HEK293T (cell line): ENCODE measurements at regions not wholly inside any gene's neighbourhood (a gene's known extent, or its start where the extent isn't known, plus 50 kb on each side); places are given as distances from the start of the nearest gene placed in this dataset.

Experiments used
- CTCF ChIA-PET: fragments of 350-600 bp; formaldehyde crosslinking; extraction: SDS; loops from one replicate; lab custom pipeline; 2021; ENCODE audit warnings: antibody characterized with exemption, inconsistent platforms; lab: Yijun Ruan, JAX
- POLR2A ChIA-PET: fragments of 350-600 bp; formaldehyde crosslinking; extraction: SDS; loops from one replicate; lab custom pipeline; 2020; ENCODE audit warnings: antibody characterized with exemption, inconsistent platforms; lab: Yijun Ruan, JAX
- DNase-seq: peaks from one replicate; pipeline ENCODE4 v3.0.0; 2012; ENCODE audit warnings: mixed read lengths; ENCODE audit errors: extremely low spot score
- ARNT ChIP-seq: fragments of 450-650 bp; IDR thresholded peaks from 2 replicates; pipeline ENCODE4 v1.6.1; 2017; ENCODE audit warnings: mild to moderate bottlenecking
- BHLHE40 ChIP-seq: fragments of 450-650 bp; IDR thresholded peaks from 2 replicates; pipeline ENCODE4 v1.6.1; 2016; ENCODE audit warnings: mild to moderate bottlenecking, moderate library complexity, borderline replicate concordance
- CTBP1 ChIP-seq: fragments of 450-650 bp; IDR thresholded peaks from 2 replicates; pipeline ENCODE4 v1.6.1; 2016; ENCODE audit warnings: borderline replicate concordance
- ELF4 ChIP-seq: fragments of 450-650 bp; IDR thresholded peaks from 2 replicates; pipeline ENCODE4 v1.6.1; 2017; ENCODE audit warnings: antibody characterized with exemption
- FOXA1 ChIP-seq: fragments of 450-650 bp; IDR thresholded peaks from 2 replicates; pipeline ENCODE4 v1.6.1; 2016; ENCODE audit warnings: mild to moderate bottlenecking
- FOXK2 ChIP-seq: fragments of 450-650 bp; IDR thresholded peaks from 2 replicates; pipeline ENCODE4 v1.6.1; 2016; ENCODE audit warnings: mild to moderate bottlenecking
- FOXM1 ChIP-seq: fragments of 450-650 bp; IDR thresholded peaks from 2 replicates; pipeline ENCODE4 v1.6.1; 2017; ENCODE audit warnings: mild to moderate bottlenecking, borderline replicate concordance
- HDGF ChIP-seq: fragments of 450-650 bp; IDR thresholded peaks from 2 replicates; pipeline ENCODE4 v1.6.1; 2017; ENCODE audit warnings: antibody characterized with exemption, borderline replicate concordance
- L3MBTL2 ChIP-seq: fragments of 450-650 bp; conservative IDR thresholded peaks from 2 replicates; pipeline ENCODE4 v1.6.1; 2016; ENCODE audit warnings: mild to moderate bottlenecking
- LEF1 ChIP-seq: fragments of 450-650 bp; IDR thresholded peaks from 2 replicates; pipeline ENCODE4 v1.6.1; 2017; ENCODE audit warnings: mild to moderate bottlenecking, borderline replicate concordance
- NFRKB ChIP-seq: fragments of 450-650 bp; IDR thresholded peaks from 2 replicates; pipeline ENCODE4 v1.6.1; 2016; ENCODE audit warnings: mild to moderate bottlenecking, moderate library complexity
- SP1 ChIP-seq: fragments of 450-650 bp; IDR thresholded peaks from 2 replicates; pipeline ENCODE4 v1.6.1; 2017
- SUZ12 ChIP-seq: fragments of 450-650 bp; IDR thresholded peaks from 2 replicates; pipeline ENCODE4 v1.6.1; 2016; ENCODE audit warnings: mild to moderate bottlenecking
- TARDBP ChIP-seq: fragments of 450-650 bp; IDR thresholded peaks from 2 replicates; pipeline ENCODE4 v1.6.1; 2016
- ZNF384 ChIP-seq: fragments of 450-650 bp; IDR thresholded peaks from 2 replicates; pipeline ENCODE4 v1.6.1; 2016
- TF ChIP-seq, protein P1 (sequence below): fragments of 450-650 bp; IDR thresholded peaks from 2 replicates; pipeline ENCODE4 v1.6.1; 2016

DNA sequence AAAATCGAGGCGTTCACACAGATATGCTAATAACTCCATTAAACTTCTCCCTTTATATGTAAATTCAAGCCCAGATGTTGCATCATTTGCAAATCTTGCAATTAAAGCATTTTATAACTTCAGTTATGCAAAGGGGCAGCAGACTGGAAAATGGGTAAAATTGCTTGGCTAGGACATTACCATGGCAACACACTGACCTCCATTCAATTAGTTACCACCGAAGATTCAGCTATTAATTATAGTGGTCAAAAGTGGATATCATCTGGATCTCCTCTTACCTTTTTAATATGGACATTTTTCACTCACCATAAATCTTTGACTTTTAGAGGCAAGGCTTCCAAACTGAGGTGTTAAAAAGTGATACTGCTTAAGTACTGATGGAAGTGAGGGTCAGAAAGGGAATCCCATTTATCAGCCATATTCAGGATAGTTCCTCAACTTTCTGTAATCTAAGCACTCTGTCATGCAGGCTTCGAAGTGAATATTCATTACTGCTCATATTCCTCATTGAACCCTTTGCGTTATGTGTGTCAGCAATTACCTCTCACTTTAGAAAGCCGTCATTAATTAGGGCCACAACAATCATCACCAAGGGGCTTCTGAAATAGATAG lies 386.2 kb upstream of the ROBO2 start:
- no peak for TF ChIP-seq FOXK2
- no peak for TF ChIP-seq LEF1
- TF ChIP-seq SUZ12 = no peak
- ChIA-PET CTCF (no interaction called here), POLR2A (no interaction called here)
- DNase-seq = no peak

DNA sequence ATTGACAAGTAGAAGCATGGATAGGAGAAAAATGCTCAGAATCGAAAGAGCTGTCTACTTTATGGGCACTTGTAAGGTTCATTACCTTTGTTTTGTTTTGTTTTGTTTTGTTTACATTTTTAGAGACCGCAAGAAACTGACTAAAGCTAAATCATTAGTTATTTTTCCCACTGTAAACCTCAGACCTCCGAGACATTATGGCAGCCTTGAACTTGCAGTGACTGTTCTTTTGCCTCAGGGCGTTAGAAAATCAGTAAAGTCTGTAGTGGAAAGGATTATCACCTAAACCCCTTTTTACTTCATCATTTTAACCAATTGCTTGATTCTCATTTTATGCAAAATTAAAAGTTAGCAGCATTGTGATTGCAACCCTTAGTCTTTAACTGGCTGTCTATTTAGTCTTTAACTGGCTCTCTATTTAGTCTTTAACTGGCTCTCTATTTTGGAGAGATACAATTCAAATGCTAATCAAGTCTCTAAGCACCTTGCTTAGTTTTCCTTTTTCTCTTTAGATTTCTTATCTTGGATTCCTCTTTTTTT lies 383.3 kb upstream of the ROBO2 start:
- TF ChIP-seq ARNT (no peak), SP1 (no peak), SUZ12 (no peak), LEF1 (no peak), ZNF384 (no peak), NFRKB (no peak), L3MBTL2 (no peak), HDGF (no peak), BHLHE40 (no peak), CTBP1 (no peak), FOXM1 (no peak), TARDBP (no peak), FOXA1 (no peak), ELF4 (no peak), FOXK2 (no peak)
- TF ChIP-seq, protein P1, sequence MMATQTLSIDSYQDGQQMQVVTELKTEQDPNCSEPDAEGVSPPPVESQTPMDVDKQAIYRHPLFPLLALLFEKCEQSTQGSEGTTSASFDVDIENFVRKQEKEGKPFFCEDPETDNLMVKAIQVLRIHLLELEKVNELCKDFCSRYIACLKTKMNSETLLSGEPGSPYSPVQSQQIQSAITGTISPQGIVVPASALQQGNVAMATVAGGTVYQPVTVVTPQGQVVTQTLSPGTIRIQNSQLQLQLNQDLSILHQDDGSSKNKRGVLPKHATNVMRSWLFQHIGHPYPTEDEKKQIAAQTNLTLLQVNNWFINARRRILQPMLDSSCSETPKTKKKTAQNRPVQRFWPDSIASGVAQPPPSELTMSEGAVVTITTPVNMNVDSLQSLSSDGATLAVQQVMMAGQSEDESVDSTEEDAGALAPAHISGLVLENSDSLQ = no peak; the same call in 1 of the 2 replicates
- no peak for DNase-seq
- POLR2A ChIA-PET = no interaction called here
- CTCF ChIA-PET = no interaction called here

DNA sequence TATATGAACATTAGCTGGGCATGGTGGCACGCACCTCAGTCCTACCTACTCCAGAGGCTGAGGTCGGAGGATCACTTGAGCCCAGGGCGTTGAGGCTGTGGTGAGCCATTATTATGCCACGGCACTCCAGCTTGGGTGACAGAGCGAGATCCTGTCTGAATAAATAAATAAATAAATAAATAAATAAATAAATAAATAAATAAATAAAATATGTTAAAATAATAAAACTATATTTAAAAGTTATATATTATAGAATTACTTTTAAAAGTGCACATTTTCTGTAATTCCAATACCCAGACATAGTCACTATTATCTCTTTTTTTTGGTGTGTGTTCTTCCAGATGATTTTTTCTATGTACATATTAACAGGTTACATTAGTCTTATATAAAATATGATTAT lies 382.0 kb upstream of the ROBO2 start:
- ChIA-PET POLR2A (no interaction called here), CTCF (no interaction called here)
- TF ChIP-seq NFRKB (no peak), ELF4 (no peak), FOXK2 (no peak), FOXM1 (no peak), CTBP1 (no peak), LEF1 (no peak), TARDBP (no peak), BHLHE40 (no peak), SP1 (no peak), SUZ12 (no peak), L3MBTL2 (no peak), HDGF (no peak), ZNF384 (no peak), ARNT (no peak), FOXA1 (no peak)
- TF ChIP-seq, protein P1 = no peak
- no peak for DNase-seq

DNA sequence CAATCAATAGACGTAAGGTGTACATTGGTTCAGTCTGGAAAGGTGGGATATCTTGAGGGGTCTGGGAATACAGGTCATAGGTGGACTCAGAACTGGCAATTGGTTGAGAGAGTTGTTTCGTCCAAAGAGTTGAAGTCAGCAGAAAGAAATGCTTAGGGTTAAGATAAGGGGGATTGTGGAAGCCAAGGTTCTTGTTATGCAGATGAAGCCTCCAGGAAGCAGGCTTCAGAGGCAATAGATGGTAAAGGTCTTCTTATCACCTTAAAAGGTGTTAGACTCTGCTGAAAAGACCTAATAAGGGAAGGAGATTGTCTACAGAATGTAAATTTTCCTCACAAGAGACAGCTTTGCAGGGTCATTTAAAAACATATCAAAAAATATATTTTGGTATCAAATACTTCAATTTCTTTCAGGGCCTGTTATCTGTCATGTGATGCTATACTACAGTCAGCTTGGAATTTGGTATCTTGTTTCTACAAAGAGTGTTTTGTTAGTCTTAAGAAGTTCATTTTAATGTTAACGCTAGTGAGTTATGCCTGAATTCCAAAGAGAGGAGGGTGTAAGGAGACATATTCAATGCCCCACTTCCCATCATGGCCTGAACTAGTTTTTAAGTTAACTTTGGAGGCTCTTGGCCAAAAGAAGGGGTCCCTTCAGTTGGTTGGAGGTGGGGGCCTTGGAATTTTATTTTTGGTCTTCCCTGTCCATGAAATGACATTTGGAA lies 378.2 kb upstream of the ROBO2 start:
- TF ChIP-seq L3MBTL2 (no peak), CTBP1 (no peak), ARNT (no peak), SUZ12 (no peak), NFRKB (no peak), LEF1 (no peak), BHLHE40 (no peak), SP1 (no peak), FOXA1 (no peak), ELF4 (no peak), TARDBP (no peak), FOXM1 (no peak), HDGF (no peak), ZNF384 (no peak), FOXK2 (no peak)
- TF ChIP-seq, protein P1 = no peak
- DNase-seq = no peak
- POLR2A ChIA-PET = no interaction called here
- CTCF ChIA-PET = interaction anchor here (0.6 kb wide), 2 partner anchors 10 to 16 kb away, joined by 3 read pairs; no protein-coding TSS in a partner anchor

DNA sequence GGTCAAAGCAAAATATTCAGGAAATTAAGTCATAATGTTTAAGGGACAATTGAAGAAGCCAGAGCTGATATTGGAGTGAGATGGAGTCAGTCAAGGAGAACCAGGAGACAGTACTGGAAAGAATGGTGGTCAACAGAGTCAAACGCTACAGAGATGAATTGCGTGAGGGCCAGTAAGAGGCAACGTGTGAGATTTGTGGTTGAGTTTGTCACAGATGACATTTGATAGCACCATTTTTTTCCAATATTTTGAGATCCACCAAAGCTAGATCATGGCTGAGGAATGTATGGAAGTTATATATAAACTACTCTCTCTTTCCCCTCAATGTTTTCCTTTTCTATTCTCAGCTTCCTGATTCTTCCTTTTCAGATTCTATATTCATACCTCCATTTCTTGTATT lies 375.1 kb upstream of the ROBO2 start:
- POLR2A ChIA-PET = no interaction called here

More for the DNA sequence above, 375.1 kb upstream of the ROBO2 start:
- TF ChIP-seq FOXK2 = no peak
- no peak for TF ChIP-seq ARNT
- no peak for TF ChIP-seq HDGF
- no peak for TF ChIP-seq FOXA1
- no peak for TF ChIP-seq L3MBTL2
- TF ChIP-seq ZNF384 = no peak
- TF ChIP-seq, protein P1 = no peak
- TF ChIP-seq SUZ12 = no peak
- TF ChIP-seq BHLHE40 = no peak
- TF ChIP-seq SP1 = no peak
- TF ChIP-seq LEF1 = no peak
- TF ChIP-seq FOXM1 = no peak
- no peak for TF ChIP-seq TARDBP
- no peak for TF ChIP-seq ELF4
- no peak for TF ChIP-seq NFRKB
- TF ChIP-seq CTBP1 = no peak
- CTCF ChIA-PET = no interaction called here
- DNase-seq = no peak
